Skin of body (tissue), 1 donor: ENCODE measurements at regions not wholly inside any gene's neighbourhood (a gene's known extent, or its start where the extent isn't known, plus 50 kb on each side); places are given as distances from the start of the nearest gene placed in this dataset.
A peak's percentile ranks its signal among the peaks of the same experiment; 100 is the strongest.
"Not testable (repeated sequence)": the region's sequence is repeated elsewhere in the genome, so short reads cannot be mapped to it uniquely, and the experiment has no call there.

Source experiments
- DNase-seq: peaks from one replicate; lab custom pipeline; 2025; lab: John Stamatoyannopoulos, UW

DNA sequence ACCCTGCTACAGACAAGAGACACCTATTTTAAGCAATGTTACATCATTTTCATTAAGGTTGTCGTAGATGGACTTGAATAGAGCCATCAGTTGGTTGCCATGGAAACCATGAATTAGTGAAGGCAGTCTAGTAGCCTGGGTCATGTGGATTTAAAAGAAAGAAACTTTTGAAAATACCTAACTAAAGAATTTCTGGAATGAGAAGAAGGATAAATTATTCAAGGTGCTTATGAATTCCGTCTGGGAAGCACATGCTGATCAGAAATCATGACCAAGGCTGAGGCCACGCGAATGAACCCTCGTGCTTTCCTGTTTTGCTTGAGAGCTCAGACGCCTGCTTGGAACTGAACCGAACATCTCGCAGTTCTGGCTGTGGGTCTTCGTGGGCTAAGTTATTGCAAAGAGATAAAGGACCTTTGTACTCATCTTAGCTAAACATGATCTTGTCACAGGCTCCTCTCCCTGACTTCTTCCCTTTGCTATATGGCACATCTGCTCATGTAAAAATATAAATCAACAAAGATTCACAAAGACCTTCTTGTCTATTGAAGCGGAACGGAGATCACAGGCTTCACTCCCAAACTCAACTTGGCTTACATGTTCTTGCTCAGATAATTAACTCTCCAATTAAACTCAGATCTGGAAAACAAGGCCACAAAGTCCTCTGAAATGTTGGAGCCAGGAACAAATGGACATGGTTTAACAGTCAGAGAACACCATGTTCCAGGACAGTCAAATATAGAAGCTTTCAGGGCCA is 140.2 kb downstream of the NUFIP1 start:
- DNase-seq: no peak

DNA sequence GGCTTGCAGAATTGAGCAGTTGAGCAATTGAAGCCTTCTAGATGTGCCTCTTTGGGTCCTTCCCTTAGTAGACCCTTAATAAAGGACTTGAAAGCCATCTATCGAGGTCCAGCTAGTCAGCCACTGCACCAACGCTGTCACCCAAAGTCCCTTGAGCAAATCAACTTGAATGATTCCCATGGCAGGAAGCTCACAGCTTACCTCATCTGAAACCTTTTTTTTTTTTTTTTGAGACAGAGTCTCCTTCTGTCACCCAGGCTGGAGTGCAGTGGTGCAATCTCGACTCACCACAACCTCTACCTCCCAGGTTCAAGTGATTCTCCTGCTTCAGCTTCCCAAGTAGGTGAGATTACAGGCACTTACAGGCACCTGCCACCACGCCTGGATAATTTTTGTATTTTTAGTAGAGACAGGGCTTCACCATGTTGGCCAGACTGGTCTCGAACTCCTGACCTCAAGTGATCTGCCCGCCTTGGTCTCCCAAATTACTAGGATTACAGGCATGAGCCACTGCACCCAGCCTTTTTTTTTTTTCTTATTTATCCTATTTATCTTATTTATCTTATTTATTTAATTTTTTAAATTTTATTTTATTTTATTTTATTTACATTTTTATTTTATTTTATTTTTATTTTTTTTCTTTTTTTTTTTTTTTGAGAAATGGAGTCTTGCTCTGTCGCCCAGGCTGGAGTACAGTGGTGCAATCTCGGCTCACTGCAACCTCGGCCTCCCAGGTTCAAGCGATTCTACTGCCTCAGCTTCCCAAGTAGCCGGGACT is 143.8 kb downstream of the NUFIP1 start:
- not testable (repeated sequence) for DNase-seq

DNA sequence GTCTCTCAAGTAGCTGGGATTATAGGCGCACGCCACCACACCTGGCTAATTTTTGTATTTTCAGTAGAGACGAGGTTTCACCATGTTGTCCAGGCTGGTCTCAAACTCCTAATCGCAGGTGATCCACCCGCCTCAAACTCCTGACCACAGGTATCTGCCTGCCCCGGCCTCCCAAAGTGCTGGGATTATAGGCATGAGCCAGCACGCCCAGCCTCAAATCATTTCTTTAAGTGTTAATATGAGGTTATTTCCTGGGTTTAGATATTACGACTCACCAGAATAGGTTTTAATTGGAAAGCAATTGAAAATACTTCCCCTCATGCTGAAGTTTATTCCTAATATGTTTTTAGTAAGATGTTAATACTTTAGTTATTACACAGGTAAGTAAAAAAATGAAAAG is 144.5 kb downstream of the NUFIP1 start:
- no peak for DNase-seq

DNA sequence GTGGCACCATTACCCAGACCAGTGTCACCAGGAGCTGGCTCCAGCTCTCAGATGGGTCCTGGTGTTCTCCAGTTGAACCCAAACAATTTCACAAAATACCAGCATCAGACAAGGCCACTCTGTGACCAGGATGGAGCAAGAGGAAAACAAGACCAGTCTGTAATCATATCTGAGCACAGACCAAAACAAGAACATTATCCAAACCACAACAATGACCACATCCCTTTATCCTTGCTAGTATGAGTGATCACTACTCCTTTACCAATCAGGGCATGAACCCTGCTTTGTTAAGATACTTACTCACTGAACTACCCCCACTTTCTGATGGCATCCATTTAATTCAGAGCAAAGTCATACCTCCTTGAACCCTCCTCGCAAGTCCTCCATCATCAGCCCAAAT is 145.9 kb downstream of the NUFIP1 start:
- DNase-seq: no peak

DNA sequence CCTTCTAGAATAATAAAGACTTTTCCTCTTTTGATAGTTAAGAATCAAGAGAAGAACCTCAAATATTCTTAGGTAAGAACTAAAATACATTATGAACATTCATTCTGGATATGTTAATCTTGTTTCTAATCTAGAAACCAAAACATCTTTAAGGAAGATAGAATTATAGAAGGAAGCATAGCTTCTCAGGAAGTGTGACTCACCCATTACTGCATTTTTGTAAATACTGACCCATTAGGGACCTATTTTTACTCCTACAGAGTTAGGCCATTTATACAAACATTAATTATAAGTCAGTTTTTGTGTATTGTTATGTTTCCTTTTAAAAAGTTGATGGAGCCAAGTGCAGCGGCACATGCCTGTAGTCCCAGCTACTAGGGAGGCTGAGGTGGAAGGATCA is 147.1 kb downstream of the NUFIP1 start:
- DNase-seq: no peak

DNA sequence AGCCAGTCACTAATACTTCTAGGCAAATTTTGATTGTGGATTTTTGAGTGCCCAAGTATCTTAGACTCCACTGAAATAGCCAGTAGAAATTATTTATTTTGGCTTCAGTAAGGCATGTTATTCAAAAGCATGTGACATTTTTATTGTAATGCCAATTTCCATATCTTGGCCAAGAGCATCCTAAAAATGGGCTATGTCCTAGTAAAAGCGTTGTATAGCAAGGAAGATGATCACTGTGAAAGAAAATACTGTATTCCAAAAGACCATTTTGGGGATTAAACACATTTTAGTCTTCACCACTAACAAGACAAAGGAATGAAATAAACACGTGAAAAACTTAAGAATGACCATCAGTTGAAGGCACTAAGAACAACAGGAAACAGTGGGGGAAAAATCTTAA is 149.1 kb downstream of the NUFIP1 start:
- no peak for DNase-seq

DNA sequence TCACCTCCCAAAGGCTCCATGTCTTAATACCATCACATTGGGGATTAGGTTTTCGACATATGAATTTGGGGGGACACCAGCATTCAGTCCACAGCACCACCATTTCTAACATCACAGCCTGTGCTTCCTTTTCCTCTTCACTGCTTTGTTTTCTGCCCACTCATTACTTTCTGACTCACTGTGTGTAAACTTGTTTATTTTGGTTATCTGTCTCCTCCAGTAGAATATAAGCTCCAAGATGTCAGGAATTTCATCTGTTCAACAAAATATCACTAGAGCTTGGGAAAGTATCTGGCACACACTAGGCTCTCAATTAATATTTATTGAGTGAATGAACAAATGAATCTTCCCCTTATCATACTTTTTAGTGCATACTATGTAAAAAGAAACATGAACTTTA is 152.0 kb downstream of the NUFIP1 start:
- DNase-seq: no peak

DNA sequence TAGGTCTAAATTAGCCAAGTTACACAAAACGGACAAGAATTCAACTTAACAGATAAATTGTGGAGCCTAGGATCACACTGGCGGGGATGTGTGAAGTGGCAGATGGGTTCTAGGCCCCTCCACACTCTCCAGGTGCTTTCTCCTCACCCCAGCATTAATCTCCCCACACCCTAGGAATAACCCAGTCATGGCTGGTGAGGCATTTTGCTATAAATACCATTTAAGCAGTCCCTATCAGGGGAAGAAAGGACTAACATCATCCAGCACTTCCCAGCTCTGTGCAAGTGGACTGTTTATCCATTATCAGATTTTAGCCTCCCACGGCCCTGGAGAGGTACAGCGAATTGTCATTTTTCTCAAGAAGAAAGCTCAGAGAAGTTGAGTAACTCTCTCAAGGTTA is 154.9 kb downstream of the NUFIP1 start:
- DNase-seq: no peak

DNA sequence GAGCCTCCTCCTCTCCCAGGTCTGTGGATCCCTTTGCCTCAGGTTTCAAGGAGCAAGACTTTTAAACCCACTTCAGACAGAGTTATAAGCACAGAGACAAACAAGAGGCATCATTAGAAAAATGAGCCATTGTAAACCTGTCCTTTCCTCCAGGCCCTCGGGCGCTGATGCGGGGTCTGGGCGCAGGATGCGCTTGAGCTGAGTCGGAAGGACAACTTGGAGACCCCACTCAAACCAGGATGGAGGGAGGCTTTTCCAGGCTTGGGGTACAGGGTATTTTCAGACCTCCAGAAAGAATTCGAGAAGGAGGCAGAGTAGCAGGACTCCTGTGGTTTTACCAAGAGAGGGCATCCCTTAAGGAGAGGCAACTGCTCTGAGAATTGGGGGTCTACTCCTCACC is 155.6 kb downstream of the NUFIP1 start:
- DNase-seq: no peak

DNA sequence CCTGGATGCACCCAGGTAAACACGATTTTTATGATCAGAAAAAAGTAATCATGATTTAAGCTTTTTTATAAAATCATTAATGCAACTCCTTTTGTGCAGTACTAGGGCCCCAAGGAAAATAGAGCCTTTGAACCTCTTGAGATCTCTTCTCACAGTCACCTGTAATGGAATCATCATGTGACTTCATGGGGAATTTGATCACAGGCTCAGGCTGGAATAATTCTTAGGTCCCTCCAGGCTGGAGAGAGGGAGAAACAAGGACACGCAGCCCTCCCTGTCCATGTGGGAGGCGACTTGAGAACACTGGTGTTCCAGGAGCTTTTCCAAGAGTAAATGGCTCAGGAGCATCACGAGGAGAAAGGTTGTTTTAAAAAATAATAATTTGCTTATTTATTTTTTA is 156.1 kb downstream of the NUFIP1 start:
- no peak for DNase-seq

DNA sequence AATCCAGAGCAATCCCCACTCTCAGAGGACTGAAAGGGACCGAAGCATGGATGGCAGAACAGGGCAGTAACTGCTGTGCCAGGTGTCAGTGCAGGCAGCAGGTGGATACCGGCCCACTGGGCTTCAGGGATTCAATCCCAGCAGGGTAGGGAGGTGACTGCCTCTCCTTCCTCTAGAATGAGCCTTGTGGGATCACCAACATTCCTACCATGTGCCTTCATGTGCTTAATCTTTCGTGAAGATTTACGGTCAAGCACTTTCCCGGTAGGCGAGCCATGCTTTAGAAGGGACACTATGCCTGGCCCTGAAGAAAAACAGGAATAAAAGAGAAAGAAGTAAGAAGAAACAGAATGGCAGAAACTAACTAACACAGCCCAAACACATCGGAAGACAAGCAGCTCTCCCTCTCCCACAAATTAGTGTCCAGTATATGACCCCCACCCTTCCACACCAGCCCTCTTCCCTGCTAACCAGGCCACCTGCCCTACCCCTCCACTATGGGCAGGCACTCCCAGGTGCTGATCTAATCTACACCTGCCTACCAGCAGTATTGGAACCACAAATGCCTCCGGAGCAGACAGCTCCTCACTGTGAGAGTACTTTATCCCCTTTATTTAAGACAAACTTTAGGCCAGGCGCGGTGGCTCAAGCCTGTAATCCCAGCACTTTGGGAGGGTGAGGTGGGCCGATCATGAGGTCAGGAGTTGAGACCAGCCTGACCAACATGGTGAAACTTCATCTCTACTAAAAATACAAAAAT is 162.5 kb downstream of the NUFIP1 start:
- no peak for DNase-seq

DNA sequence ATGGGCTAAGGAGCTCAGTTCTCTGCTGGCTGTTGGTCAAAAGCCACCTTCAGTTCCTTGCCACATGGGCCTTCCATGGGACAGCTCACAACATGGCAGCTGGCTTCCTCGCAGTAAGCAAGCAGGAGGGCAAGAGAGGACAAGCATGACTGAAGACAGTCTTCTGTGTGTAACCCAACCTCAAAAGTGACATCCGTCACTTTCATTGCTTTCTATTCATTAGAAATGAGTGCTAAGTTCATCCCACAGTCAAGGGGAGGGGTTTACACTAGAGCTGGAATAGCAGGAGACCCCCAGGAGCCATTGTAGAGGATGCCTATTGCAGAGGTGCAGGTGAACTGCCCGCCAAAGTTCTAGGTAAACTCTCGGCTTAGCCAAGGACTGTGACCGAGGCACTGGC is 163.3 kb downstream of the NUFIP1 start:
- DNase-seq: no peak

DNA sequence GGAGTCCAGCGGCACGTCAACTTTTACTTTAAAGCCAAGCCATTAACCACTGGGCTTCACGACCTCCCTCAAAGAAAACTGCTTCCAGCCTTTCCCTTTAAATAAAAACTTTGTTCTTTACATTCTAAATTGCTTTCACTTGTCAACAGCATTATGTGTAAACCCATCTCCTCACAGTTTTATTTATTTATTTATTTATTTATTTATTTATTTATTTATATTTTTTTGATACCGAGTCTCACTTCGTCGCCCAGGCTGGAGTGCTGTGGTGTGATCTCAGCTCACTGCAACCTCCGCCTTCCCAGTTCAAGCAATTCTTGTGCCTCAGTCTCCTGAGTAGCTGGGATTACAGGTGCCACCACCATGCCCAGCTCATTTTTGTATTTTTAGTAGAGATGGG is 165.7 kb downstream of the NUFIP1 start:
- not testable (repeated sequence) for DNase-seq

DNA sequence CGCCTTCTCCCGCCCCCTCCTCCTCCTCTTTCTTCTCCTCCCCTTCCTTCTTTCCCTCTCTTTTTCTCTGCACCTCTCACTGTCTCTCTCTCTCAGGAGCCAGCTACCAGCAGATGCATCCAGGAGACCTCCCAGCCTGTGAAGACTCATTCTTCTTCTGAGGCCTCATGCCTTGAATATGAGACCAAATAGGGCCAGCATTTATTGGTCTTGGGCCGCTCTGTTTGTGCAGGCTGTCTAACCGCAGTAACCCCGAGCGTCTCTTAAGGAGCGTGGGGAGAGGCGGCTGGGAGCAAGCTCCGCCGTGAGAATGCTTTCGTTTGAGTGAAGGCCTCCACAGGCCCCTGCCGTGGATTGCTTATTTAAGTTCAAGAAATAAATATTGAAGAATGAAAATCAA is 167.0 kb downstream of the NUFIP1 start:
- no peak for DNase-seq

DNA sequence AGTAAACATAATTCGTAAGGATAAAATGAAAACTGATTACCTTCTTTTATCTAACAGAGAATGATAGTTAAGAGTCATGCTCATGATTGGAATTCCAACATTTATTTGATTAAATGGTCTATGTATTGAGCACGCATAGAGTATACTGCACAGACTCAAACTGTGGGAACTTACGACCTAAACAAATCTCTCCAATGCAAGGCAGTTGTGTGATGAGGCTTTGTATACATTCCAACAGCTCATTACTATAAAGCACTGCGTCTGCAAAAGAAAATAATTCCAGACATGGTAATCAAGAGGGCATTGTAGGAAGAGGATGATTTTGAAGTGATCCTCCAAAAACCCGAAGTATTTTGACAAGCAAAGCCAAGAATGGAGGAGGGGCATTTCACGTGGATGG is 169.5 kb downstream of the NUFIP1 start:
- DNase-seq: no peak

DNA sequence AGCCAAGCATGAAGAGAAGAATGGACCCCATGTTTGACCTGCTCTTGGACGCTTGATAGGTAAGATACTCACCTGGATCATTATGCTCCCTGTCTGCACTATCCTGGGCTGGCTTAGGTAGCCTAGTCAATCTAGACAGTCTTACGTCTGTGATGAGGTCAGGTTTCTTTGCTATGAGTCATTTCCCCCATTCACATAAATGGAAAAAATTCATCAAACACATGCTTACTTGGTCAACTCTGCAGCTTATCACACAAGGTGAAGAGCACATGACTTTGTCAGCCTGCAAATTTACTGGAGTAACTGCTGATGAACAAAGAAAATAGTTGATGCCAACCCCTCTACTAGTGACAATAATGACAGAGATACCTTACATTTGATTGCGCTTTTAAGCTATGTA is 170.0 kb downstream of the NUFIP1 start:
- no peak for DNase-seq

DNA sequence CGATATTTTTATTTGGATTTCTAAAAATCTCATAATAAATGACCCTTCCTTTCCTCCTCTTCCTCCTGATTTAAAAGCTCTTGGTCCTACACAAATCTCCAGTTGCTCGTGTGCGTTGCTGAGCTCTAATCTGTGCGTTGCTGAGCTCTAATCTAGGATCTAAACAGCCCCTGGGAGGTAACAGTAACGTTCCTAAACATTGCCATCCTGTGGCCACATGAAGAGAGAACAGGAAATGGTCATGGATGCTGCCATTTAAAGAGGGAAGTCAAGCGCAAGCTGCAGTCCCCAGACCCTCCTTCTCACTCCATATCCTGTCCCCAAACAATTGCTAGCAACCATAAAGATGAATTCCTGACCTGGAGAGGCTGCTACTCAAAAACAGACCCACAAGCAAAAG is 170.8 kb downstream of the NUFIP1 start:
- no peak for DNase-seq

DNA sequence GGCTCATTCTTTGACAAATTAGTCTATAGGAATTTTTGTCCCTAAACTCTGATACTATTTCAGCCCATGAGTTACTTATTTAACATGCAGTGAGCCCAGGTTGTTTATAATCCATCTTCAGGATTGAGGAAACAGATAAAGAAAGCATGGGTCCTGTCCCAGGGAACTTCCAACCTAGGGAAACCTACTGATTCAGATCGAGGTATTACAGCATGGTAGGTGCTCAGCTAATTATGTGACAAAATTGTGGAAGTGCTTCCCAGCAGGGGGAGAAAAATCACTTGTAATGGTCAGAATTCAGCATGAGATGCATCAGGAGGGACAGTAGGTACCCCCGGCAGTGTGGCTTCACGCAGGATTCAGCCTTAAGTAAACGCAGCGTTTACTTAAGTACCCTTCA is 171.3 kb downstream of the NUFIP1 start:
- no peak for DNase-seq

DNA sequence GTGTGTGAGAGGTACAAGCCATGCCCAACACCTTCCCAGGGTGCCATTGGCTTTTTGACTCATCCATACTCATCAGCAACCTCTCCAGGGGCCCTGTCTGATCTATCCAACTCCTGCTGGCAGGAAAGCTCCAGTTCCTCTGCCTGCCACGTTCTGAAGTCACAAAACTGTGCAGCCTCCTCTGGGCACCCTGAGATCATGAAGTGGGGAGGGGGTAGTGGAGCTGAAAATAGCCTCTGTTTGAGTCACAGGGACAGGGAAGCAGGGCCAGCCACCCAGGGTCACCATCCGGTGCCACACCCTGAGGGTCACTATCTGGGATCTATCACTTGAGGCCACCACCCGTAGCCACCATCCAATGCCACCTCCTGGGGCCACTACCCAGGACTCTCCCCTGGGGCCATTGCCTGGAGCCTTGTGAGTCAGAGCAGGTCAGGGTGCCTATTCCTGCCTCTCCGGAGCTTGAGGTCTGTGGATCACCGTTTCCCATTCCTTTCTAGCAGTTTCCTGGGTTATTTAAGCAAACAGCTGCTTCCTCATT is 172.1 kb downstream of the NUFIP1 start:
- no peak for DNase-seq

DNA sequence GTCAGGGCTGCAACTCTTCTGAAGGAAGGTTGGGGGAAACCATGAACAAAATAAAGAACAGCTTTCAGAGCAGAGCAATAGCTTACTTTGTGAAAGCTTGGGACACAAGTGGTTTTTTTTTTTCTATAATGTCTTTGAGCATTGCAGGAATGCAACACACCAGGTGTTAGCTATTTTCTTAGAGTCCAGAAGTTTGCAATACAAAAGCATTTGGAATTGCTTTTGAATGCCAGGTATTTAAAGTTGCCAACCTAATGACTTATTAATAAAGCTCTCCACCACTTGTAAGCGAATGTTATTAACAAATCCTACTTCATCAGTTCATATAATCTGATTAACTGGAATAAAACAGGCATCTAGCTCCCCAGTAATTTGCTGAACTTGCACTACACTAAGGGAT is 172.6 kb downstream of the NUFIP1 start:
- no peak for DNase-seq

DNA sequence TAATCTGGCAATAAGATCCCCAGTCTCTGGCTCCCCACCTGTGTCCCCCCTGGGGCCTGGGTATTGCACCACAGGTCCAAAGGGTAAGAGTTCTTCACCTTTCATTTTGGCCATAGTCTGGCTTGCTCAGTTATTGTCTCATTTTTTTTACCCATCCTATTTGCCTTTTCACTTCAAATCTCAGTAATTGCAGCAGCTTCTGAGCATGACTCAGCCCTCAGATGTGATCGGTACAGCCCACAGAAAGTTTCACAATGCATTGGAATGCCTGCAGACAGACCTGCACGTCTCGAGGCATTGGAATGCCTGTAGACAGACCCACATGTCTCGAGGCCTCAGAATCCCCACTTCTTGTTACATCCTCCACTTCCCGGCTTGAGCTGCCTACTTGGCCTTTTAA is 173.6 kb downstream of the NUFIP1 start:
- peak; percentile 11 for DNase-seq

DNA sequence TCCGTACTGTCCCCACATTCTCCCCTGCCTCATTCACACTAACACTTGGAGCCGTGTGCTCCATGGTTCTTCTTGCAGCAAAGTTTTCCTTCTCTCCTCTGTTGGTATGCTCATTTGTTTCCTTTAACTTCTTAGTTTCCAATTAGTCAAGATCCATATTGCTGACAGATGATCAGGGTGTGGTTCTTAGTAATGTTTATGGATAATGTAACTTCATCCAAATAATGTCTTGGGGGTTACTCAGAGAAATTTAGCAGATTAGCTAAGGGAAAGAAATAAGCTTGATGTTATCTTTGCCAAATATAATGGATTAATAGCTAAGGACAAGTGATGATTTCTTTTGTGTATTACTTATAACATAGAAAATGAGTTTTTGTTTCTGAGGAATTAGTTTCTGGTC is 174.4 kb downstream of the NUFIP1 start:
- DNase-seq: peak; percentile 48
